KMS-11 (cell line): ENCODE measurements at regions not wholly inside any gene's neighbourhood (a gene's known extent, or its start where the extent isn't known, plus 50 kb on each side); places are given as distances from the start of the nearest gene placed in this dataset.

ENCODE experiments used
- H2AFZ ChIP-seq: fragments of 200-600 bp; sonication (generic); 2 replicates; pipeline ENCODE4 v1.6.1; 2016; ENCODE audit warnings: antibody characterized with exemption, mixed run types, low read depth
- H3K27ac ChIP-seq: fragments of 200-600 bp; sonication (generic); 2 replicates; pipeline ENCODE4 v1.6.1; 2016; ENCODE audit warnings: mild to moderate bottlenecking, mixed run types
- H3K27me3 ChIP-seq: fragments of 200-600 bp; sonication (generic); 2 replicates; pipeline ENCODE4 v1.6.1; 2017; ENCODE audit warnings: mild to moderate bottlenecking, low read depth, mixed run types, moderate library complexity; ENCODE audit not compliant: insufficient read depth
- H3K36me3 ChIP-seq: fragments of 200-600 bp; sonication (generic); 2 replicates; pipeline ENCODE4 v1.6.1; 2017; ENCODE audit warnings: mild to moderate bottlenecking, mixed run types; ENCODE audit not compliant: insufficient read depth
- H3K4me1 ChIP-seq: fragments of 200-600 bp; sonication (generic); 2 replicates; pipeline ENCODE4 v1.6.1; 2016; ENCODE audit warnings: mild to moderate bottlenecking, low read depth, mixed run types; ENCODE audit not compliant: poor library complexity, severe bottlenecking
- H3K4me2 ChIP-seq: fragments of 200-600 bp; sonication (generic); 2 replicates; pipeline ENCODE4 v1.7.0; 2016; ENCODE audit warnings: mild to moderate bottlenecking, mixed run types
- H3K4me3 ChIP-seq: fragments of 200-600 bp; sonication (generic); IDR thresholded peaks from 2 replicates; pipeline ENCODE4 v1.6.1; 2017; ENCODE audit warnings: low read depth, low read length, mixed read lengths; ENCODE audit not compliant: insufficient read depth
- H3K79me2 ChIP-seq: fragments of 200-600 bp; sonication (generic); 2 replicates; pipeline ENCODE4 v1.6.1; 2016; ENCODE audit warnings: low read depth, mixed run types; ENCODE audit not compliant: insufficient read depth
- H3K9ac ChIP-seq: fragments of 200-600 bp; sonication (generic); 2 replicates; pipeline ENCODE4 v1.6.1; 2016; ENCODE audit warnings: mild to moderate bottlenecking, mixed run types
- H4K20me1 ChIP-seq: fragments of 200-600 bp; sonication (generic); 2 replicates; pipeline ENCODE4 v1.6.1; 2016; ENCODE audit warnings: mild to moderate bottlenecking, mixed run types; ENCODE audit not compliant: insufficient read depth
- TF ChIP-seq, protein P1 (sequence below): fragments of 200-600 bp; sonication (generic); conservative IDR thresholded peaks from 2 replicates; pipeline ENCODE4 v1.6.1; 2017; ENCODE audit warnings: low read depth, mild to moderate bottlenecking, antibody characterized with exemption, low read length, moderate library complexity, mixed read lengths

DNA sequence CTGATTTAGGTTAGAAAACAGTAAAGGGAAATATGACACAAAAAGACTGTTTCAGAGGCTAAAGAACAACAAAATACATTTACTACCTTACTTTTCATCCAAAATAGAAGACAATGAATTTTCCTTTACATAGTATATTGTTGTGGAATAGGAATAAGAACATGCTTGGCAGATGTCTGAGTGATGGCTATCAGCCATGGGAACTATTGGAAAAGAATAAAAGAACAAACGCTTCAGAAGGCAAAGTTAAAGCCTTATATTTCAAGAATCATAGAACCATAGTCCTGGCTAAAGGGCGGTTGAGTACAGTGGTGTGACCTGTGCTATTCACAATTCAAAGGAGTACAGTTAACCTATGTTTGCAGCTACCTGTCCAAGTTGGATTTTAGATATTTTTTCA lies 73.9 kb upstream of the NRXN1 start:
- no peak overlapping the region for H3K27ac ChIP-seq
- no peaks in the 10 kb centered on the region for H4K20me1 ChIP-seq
- no peaks in the 10 kb centered on the region for H3K27me3 ChIP-seq
- H3K4me1 ChIP-seq, result no peaks in the 10 kb centered on the region
- no peak overlapping the region for H3K9ac ChIP-seq
- no peak overlapping the region for H3K4me2 ChIP-seq
- TF ChIP-seq, protein P1, sequence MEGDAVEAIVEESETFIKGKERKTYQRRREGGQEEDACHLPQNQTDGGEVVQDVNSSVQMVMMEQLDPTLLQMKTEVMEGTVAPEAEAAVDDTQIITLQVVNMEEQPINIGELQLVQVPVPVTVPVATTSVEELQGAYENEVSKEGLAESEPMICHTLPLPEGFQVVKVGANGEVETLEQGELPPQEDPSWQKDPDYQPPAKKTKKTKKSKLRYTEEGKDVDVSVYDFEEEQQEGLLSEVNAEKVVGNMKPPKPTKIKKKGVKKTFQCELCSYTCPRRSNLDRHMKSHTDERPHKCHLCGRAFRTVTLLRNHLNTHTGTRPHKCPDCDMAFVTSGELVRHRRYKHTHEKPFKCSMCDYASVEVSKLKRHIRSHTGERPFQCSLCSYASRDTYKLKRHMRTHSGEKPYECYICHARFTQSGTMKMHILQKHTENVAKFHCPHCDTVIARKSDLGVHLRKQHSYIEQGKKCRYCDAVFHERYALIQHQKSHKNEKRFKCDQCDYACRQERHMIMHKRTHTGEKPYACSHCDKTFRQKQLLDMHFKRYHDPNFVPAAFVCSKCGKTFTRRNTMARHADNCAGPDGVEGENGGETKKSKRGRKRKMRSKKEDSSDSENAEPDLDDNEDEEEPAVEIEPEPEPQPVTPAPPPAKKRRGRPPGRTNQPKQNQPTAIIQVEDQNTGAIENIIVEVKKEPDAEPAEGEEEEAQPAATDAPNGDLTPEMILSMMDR, result no peak
- no peak overlapping the region for H3K4me3 ChIP-seq
- H3K36me3 ChIP-seq, result no peaks in the 10 kb centered on the region
- no peaks in the 10 kb centered on the region for H3K79me2 ChIP-seq
- H2AFZ ChIP-seq, result no peak overlapping the region

GRCh38 chr2:51103205-51103604 lies 71.3 kb upstream of the NRXN1 start:
- H3K4me3 ChIP-seq, result no peak overlapping the region
- H3K4me2 ChIP-seq, result no peak overlapping the region
- H3K4me1 ChIP-seq, result no peaks in the 10 kb centered on the region
- H3K9ac ChIP-seq, result no peak overlapping the region
- no peaks in the 10 kb centered on the region for H4K20me1 ChIP-seq
- no peak overlapping the region for H3K27ac ChIP-seq
- no peaks in the 10 kb centered on the region for H3K27me3 ChIP-seq
- no peaks in the 10 kb centered on the region for H3K79me2 ChIP-seq
- no peaks in the 10 kb centered on the region for H3K36me3 ChIP-seq
- TF ChIP-seq, protein P1, result no peak
- H2AFZ ChIP-seq, result no peak overlapping the region

- TF ChIP-seq, protein P1, result no peak
- no peaks in the 10 kb centered on the region for H3K36me3 ChIP-seq
- H3K27ac ChIP-seq, result no peak overlapping the region
- H3K4me1 ChIP-seq, result no peaks in the 10 kb centered on the region
- H2AFZ ChIP-seq, result no peak overlapping the region
- H3K9ac ChIP-seq, result no peak overlapping the region
- no peak overlapping the region for H3K4me2 ChIP-seq
- H3K4me3 ChIP-seq, result no peak overlapping the region
- H4K20me1 ChIP-seq, result no peaks in the 10 kb centered on the region
- H3K27me3 ChIP-seq, result no peaks in the 10 kb centered on the region
- H3K79me2 ChIP-seq, result no peaks in the 10 kb centered on the region
These were observed 61.1 kb upstream of the NRXN1 start for GRCh38 chr2:51093016-51093415.

- Histone ChIP-seq H3K9ac (no peak overlapping the region), H2AFZ (no peak overlapping the region), H3K4me3 (no peak overlapping the region), H3K27ac (no peak overlapping the region), H3K36me3 (no peaks in the 10 kb centered on the region), H3K79me2 (no peaks in the 10 kb centered on the region), H3K27me3 (no peaks in the 10 kb centered on the region), H3K4me2 (no peak overlapping the region), H3K4me1 (no peaks in the 10 kb centered on the region), H4K20me1 (no peaks in the 10 kb centered on the region)
- TF ChIP-seq, protein P1, result no peak
These were observed 53.6 kb upstream of the NRXN1 start for GRCh38 chr2:51085420-51086068.
